ENCODE measurements at regions not wholly inside any gene's neighbourhood (a gene's known extent, or its start where the extent isn't known, plus 50 kb on each side); places are given as distances from the start of the nearest gene placed in this dataset.
"Not testable (repeated sequence)": the region's sequence is repeated elsewhere in the genome, so short reads cannot be mapped to it uniquely, and the experiment has no call there.

DNA sequence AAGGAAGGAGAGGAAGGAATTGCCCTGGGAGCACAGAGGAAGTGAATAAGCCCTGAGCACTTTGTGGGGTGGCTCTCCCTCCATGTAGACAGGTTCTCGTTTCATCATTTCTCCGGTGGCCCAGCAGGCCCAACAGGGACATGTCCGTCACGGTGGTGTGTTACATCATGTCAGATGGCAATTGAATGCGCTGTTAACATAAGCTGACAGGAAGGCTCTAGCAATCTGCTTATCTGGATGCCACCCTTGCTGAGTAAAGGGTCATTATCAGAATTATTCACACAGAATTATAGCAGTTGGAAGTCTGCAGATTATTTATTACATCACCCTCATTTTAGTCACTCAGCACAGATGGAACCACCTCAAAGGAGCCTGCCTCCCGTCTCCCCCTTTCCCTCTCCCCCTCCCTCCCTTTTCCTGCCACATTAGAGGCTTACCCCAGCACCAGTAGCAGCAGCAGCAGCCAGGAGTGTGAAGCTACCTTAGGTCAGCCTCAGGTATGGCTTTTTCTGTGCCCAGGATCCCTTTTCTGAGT is 124.3 kb upstream of the TRIM2 start:
- no peak for DNase-seq

DNA sequence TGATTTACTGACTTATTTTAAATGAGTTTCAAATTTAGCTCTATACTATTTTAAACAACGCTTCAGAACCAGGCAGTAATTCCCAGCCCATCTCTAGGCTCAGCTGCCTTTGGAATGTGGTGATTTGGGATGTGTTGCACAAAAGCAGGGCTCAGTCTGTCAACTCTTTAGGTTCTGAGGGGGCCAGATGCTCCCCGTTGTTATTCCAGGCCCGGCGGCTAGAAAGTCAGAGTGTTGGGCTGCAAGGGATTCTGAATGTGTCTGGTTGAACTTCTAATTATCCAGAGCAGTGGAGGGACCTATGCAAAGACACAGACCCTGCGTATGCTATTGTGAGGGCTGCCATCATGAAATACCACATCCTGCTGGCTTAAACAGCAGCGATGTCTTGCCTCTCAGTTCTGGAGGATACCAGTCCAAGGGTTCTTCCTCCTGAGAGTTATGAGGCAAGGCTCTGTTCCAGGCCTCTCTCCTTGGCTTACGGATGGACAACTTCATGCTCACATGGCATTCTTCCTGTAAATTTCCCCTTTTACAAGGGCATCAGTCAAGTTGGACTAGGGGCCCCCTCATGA is 123.2 kb upstream of the TRIM2 start:
- DNase-seq, result no peak

DNA sequence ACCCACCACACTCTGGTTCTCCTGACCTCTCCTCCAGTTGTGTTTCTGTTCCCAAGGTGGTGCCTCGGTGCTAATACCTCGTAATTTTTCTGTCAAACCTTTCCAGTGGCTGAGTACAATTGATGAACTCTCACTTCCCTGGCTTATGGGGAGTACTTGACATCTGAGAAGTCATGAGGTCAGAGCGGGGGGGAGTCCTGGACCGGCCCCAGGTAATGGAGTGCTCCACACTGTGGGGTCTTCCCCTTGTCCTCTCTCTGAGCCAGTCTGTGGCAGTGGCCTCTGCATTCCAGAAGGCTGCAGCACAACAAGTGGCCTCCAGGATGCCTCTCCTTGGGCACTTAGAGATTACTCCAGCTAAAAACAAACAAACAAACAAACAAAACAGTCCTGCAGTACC is 122.5 kb upstream of the TRIM2 start:
- DNase-seq, result no peak

DNA sequence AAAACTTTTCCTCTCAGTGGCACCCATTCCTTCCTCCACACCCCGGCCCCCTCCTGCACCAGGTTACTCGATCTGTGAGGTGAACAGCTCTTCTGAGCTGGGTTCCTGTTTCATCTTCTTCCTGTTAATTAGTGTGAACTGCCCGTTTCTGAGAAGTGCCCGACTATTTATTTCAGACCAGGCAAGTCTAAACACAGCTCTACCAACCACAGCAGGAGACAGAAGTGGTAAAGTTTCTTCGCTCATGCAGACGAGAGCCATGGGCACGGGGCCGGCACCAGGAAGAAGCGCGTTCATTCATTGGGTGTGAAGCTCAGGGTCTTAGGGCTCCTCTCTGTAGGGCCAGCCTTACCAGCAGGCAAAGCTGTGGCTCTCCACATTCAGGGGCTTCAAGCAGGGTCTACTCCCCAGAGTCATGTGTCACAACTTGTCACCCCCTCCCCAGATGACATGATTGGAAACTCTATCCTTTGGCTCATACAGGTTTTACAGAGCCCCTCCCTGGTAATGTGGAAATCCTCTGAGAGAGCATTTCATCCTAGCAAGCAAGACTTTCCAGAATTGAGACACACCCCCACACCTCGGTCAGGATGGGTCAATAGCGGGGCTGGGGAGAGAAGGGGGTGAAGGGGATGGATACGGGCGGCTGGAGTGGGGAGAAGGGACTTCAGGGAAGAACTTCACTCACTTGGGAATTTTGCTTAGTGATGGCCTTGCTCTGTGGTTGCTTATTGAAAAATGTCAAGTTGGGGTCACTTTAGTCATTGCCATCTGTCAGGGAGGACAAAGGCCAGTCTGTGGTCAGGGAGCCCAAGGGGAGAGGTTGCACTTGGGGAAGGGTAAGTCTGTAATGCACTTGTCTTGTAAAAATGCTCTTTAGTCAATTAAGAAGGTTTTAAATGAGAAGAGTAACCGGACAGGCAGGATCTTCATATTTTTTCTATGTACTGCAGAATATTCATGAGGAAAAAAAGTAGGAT is 121.6 kb upstream of the TRIM2 start:
- DNase-seq, result no peak

DNA sequence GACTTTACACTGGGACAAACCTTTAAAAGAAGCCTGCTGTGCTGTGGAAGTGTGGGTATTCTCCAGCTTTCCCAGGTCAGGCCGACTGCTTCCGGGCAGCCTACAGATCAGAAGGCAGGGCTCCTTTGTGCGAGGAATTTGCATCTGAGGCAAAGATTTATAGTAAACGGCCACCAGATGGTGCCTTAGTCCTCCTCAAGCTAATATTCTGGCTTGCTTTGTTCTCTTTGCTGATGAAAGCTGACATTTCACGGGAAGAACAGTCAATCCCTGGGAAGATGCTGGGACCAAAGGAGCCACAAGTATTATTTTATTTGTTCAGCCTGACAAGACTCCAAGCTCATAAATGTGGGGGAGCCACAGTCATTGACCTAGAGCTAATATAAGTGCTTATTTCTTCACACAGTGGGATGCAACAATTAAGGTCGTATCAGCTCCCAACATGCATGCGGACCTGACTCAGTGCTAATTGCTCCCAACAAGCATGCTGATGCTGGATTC is 120.7 kb upstream of the TRIM2 start:
- peak; percentile 49 for DNase-seq

DNA sequence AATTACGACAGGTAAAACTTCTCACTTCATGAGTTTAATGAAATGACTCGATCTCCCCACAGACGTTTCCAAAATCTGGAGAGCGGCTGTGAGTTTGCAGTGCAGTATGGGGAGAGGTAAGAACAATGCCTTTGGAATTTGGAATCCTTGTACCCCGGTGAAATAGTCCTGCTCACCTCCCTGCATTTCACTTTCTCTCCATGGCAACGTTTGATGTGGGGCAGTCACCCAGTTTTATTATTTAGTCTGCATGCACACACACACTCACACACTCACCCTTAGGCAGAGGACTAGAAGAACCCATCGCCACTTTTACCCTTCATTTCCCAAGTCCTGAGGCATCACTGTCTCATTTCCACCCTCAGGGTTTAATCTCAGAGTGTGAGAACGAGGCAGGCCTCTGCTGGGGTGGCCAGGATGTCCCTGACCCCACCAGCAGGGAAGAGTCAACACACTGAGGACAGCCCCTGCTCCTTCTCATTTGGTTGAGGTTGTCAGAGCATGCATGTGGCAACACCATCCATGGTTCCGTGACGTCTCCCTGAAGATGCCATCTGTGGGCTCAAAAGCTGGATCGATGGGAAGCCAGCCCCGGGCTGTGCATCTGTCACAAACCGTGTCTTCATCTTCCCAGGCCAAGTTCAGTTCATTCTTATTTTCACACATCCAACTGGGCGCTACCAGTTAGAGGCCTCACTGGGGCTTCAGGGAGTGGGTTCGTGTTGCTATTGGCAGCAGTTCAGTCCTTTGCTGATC is 119.8 kb upstream of the TRIM2 start:
- DNase-seq, result no peak

DNA sequence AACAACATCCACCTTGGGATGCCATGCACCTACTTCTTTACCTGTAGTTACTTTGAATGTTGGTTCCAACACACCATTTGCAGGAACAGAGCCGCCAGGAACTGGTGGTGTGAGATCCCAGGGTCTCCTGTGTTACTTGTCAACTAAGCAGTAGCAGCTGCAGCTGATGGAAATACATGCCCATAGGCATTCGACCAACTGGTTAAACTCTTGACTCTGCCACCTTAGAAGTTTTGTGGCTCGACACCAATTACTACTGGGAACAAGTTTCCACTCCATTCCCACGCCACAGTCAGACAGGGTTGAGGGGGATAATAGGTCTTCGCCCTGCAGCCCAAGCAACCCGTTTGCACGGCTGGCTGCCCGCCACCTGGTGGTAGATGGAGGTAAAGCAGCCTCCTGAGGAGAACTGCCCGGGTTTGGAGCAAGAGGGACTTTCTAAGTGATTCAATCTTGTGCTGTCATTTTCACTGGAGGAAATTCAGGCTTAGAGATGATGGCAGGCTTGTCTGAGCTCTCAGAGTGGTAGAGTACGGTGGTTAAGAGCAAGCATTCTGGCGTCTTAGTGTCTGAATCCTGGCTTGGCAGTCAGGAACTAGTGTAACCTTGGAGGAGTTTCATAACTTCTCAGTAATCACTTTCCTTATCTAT is 119.1 kb upstream of the TRIM2 start:
- no peak for DNase-seq

DNA sequence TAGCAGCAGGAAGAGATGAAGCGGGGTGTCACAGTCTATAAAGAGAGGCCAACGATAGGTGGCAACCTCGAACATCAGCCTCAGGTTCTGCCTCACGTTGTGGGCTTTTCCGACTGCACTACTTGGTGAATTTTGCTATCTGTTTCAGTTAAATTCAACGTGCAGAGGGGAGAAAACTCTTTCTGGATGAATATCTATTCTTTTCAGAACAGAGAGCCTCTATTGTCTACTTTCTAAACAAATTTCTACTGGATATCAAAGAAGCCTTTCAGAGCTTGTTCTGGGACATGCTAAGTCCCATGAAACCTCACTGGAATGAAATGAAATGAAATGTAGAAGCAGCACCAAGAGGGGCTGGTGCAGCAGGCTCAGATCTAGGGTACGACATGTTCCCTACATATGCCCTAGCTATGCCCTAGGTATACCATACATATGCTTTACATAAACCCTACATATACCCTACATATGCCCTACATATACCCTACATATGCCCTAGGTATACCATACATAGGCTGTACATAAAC is 116.5 kb upstream of the TRIM2 start:
- DNase-seq, result no peak

DNA sequence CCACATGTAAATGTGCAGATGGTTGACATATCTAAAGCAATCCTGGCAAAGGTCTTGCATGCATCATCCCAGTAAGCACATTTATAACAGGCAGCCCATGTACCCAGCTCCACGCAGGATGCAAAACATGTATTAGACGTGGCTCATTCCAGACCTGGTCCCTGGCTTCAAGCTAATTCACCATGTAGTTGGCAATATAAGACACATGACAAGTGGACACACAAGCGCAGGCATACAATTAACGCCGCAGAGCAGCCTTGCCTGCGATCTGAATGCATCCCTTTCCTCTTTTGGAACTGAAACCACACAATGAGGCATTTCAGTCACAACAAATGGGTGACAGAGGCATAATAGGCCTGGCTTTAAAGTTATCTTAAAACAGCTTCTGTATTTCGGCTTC is 114.5 kb upstream of the TRIM2 start:
- DNase-seq, result no peak

DNA sequence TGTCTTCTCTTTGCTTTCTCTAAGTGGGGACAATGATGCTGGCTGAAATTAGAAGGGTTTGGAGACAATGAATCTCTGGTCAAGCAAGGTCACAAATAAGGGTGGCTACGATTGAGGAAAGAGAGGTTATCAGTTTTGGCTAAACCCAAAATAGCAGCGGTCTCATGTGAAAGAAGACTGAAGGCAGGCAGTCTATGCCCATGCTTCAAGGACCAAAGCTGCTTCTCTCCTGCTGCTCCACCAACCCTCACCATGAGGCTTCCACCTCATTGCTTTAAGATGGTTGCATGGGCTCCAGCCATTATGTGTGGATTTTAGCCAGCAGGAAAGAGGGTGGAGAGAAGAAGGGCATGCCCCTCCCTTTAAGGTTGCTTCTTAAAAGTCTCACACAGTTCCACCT is 114.1 kb upstream of the TRIM2 start:
- no peak for DNase-seq

DNA sequence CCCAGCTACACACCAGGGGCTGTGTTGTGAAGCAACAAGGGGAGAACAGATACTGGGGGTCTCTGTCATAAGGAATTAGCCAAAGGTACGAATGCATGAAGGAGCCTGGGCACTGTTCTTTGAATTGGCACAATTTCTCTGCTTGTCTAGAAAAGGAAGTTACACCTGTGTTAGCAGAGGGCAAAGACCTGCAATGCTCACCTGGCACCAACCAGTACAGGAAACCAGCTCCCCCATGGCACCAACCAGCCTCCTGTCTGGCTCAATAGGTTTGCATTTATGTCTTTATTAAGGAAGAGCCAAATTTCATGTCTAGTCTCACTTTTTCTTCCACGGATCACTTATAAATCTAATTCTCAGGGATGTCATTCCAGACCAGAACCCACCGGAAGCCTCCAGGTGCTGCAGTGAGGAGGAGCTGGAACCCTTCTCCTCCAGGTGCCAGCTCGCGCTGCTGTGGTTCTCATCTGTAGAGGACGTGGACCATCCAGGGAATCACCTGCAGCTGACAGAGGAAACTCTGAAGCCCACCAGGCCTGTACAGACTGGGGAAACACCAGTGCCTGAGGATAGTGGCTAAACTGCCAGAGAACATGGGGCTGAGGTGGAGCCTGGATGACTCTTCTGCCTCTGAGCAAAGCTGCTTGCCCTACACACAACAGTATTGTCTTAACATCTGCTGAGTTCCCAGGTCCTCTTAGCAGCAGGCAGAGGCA is 113.4 kb upstream of the TRIM2 start:
- DNase-seq, result no peak

DNA sequence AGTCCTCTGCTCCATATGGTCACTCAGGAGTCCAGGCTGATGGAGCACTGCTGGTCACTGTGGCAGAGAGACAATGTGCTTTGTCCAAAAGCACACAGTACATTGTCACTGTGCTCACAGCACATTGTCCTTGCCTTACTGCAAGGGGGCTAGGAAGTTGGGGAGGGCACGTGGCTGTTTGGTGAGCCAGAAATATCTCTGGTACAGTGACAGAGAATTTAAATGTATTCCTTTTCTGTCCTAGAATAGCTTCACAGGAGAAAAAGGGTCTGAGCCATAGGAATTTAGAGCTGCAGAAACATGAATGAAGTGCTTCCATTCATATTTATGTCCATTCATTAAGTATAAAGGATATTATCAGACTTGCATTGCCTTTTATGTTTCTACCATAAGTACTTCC is 110.8 kb upstream of the TRIM2 start:
- no peak for DNase-seq

DNA sequence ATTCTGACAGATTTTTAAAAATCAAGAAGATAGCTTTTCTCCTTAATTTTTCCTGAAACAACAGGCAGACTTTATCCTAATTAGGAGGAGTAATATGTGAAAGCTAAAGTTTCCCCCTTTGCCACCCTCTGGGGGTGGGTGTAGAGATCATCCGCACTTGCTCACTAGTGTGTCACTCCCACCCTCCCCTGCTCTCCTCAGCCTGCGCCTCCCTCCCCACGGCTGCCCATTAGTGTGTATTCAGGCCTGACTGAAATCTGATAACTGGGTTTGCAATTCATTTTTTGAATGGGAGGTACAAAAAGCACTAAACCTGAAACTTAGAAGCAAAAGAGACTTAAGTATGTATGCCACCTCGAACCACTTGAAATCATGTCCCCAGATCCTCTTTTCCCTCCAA is 110.4 kb upstream of the TRIM2 start:
- DNase-seq, result no peak

DNA sequence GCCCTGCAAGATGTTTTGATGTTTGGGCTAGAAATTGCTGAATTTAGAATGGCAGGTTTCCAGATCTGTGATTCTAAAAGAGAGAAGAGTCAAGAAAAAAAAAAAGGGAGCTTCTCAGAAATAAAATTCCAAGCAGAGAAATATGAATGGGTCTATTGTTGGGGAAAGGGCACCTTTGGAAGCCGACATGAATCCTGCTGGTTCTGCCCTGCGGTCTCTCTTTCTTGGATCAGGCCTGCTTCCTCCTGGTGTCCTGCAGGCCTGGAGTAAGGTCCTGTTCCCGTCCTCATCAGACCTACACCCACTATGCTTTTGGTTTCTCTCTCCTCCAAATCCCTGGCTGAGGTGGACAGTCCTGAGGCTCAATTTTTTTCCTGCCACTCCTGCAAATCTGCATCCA is 109.8 kb upstream of the TRIM2 start:
- DNase-seq, result no peak

DNA sequence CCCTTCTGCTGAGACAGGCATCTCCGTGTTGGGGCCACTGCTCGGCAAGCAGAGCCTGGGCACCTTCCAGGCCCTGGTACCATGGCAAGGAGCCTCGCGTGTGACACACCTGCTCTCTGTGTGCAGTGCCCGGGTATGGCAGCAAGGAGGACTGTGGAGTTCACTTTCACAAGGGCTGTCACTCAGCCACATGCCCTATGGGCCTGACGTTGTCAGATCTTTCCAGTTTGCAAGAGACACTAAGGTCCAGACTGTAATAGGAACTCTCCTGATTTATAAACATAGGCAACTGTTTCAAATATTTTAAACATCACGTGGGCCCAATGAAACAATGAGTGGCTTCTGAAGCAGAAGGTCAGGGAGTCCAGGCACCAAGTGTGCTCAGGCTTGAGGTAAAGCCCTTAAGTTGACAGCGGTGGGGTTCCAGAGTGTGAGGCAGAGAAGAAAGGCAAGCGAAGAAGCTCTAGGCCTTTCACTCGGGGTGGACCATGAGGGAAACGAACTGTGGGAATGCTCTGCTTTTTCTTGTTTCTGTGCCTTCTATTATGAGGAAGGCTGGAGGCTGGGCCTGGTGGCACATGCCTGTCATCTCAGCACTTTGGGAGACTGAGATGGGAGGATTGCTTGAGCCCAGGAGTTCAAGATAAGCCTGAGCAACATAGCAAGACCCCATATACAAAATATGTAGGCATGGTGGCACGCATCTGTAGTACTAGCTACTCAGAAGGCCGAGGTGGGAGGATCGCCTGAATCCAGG is 108.6 kb upstream of the TRIM2 start:
- DNase-seq, result no peak

DNA sequence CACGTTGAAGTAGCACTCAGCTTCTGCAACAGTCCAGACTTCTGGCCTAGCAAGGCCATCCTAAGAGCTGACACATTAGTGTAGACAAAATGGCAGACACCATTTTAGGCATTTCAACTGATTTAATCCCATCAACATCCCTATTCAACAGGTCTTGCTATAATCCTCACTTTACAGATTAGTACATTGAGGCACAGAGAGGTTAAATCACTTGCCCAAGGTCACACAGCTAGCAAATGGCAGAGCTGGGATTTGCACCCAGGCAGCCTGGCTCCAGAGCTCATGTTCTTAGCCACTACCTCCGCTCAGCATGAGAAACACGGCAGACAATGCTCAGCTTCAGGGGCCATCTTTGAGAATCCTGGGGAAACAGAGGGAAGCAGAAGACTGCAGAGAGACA is 107.9 kb upstream of the TRIM2 start:
- DNase-seq, result no peak

DNA sequence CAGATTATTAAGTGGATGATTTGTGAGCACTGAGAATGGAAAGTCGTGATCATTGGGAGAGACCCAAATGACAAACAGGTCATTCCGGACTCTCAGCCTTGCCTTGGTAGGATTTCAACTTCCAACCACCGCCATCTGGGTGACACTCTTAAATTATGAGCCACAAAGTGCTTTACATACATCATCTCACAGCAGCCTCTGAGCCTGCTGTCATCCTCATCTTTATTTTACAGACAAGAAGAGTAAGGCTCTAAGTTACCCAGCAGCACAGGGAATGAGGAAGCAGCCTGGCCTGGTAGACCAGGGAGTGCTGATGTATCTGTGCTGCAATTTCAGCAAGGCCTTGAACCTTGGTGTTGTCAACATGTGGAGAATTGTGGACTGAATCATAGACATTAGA is 105.8 kb upstream of the TRIM2 start:
- DNase-seq, result no peak

DNA sequence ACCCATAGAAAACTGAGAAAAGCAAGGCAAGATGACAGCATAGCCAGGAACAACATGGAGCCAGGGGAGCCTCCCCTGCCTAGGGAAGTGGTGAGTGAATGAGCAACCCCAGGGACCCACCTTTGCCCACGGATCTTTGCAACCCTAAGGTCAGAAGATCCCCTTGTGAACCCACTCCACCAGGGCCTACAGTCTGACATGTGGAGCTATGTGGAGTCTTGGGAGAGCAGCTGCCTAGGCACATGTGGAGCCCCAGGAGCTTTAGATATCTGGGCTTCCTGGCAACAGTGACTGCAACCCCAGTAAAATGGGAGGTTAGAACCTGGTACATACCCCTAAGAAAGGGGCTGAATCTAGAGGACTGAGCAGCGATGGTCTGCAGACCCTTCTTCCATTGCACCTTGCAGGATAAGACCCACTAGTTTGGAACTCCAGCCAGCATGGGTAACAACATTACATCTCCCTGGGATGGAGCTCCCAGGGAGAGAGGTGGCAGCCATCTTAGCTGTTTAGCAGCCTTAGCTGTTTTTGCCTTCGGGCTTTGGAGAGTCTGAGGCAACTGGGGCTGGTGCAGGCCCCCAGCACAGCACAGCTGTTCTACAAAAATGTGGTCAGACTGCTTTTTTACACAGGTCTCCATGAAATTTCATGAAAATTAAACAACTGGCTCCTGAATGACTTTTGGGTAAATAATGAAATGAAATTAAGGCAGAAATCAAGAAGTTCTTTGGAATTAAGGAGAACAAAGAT is 104.7 kb upstream of the TRIM2 start:
- no peak for DNase-seq

DNA sequence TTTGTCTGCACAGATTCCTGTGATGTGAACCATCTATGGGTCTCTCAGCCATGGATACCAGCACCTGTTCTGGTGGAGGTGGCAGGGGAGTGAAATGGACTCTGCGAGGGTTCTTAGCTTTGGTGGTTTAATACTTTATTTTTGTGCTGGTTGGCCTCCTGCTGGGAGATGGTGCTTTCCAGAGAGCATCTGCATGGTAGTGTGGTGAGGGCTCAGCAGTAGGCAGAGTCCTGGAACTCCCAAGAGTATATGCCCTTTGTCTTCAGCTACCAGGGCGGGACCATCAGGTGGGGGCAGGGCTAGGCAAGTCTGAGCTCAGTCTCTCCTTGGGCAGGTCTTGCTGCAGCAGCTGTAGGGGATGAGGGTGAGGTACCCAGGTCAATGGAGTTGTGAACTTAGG is 97.5 kb upstream of the TRIM2 start:
- DNase-seq, result not testable (repeated sequence)

DNA sequence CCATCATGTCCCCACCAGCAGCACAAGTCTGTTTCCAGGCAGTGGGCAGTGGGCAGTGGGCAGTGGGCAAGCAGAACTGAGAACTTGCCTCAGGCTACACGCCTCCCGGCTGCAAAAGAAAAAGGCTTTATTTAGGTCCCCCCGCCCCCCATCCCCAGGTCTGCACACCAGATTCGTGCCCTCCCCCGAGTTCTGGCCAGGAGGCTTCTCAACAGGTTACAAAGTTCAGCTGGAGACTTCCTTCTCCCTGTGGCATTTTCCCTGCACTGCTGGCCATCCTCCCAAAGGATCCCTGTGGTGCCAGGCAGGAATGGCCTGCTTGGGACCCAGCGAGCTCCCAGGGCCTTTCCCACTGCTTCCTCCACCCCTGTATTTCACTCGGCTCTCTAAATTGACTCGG is 97.0 kb upstream of the TRIM2 start:
- DNase-seq, result no peak

Data from DMS 273 treated with DMSO at 0.1 percent for 48 hours (cell line).